ENCODE measurements at regions not wholly inside any gene's neighbourhood (a gene's known extent, or its start where the extent isn't known, plus 50 kb on each side); places are given as distances from the start of the nearest gene placed in this dataset.

DNA sequence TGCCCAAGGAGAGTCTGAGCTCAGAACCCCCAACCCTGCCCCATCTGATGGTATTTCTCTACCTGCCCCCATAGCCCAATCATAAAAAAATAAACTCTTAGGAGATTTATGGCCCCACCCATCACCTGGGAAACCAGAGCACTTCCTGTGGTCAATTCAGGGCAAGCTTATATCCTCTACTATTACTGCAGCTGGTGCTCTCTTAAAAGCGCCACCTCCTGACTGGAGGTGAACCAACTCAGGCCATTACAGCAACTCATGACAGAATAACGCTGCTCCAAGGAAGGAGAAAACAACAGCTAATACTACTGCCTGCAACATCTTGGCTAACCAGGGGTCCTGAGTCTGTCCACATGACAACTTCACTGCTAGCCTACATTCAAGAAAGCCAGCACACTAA, 195.7 kb downstream of the MTCL1 start:
- TF ChIP-seq, protein P1, sequence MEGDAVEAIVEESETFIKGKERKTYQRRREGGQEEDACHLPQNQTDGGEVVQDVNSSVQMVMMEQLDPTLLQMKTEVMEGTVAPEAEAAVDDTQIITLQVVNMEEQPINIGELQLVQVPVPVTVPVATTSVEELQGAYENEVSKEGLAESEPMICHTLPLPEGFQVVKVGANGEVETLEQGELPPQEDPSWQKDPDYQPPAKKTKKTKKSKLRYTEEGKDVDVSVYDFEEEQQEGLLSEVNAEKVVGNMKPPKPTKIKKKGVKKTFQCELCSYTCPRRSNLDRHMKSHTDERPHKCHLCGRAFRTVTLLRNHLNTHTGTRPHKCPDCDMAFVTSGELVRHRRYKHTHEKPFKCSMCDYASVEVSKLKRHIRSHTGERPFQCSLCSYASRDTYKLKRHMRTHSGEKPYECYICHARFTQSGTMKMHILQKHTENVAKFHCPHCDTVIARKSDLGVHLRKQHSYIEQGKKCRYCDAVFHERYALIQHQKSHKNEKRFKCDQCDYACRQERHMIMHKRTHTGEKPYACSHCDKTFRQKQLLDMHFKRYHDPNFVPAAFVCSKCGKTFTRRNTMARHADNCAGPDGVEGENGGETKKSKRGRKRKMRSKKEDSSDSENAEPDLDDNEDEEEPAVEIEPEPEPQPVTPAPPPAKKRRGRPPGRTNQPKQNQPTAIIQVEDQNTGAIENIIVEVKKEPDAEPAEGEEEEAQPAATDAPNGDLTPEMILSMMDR (IDR thresholded peaks at IDR 0.05) = no peak
- no peak for TF ChIP-seq EZH2 (IDR thresholded peaks at IDR 0.05; ENCODE audit: borderline replicate concordance, insufficient read depth, low read depth, low read length, poor library complexity, severe bottlenecking)
